GM06990 (cell line): ENCODE measurements at regions not wholly inside any gene's neighbourhood (a gene's known extent, or its start where the extent isn't known, plus 50 kb on each side); places are given as distances from the start of the nearest gene placed in this dataset.

Experiments used
- DNase-seq: peaks from one replicate; pipeline ENCODE4 v3.0.0-alpha.2; 2011; ENCODE audit not compliant: insufficient read length; ENCODE audit errors: extremely low read depth
- H3K27me3 ChIP-seq: replicated peaks from 2 replicates; pipeline ENCODE4 v1.6.0; 2011; ENCODE audit warnings: low read length; ENCODE audit not compliant: control insufficient read depth, insufficient read depth
- H3K36me3 ChIP-seq: 2 replicates; pipeline ENCODE4 v1.5.1; 2011; ENCODE audit warnings: low read length; ENCODE audit not compliant: control insufficient read depth, insufficient read depth
- H3K4me3 ChIP-seq: replicated peaks from 2 replicates; pipeline ENCODE4 v1.5.1; 2011; ENCODE audit warnings: low read depth, mild to moderate bottlenecking, control low read depth, low read length
- TF ChIP-seq, protein P1 (sequence below): IDR thresholded peaks from 2 replicates; pipeline ENCODE4 v1.5.1; 2011; ENCODE audit warnings: low read length, control low read depth, mild to moderate bottlenecking, inconsistent platforms; ENCODE audit not compliant: insufficient read depth, poor library complexity, severe bottlenecking

GRCh38 chr10:43902842-43903241, 254.2 kb upstream of the ZNF32 start:
- Histone ChIP-seq H3K27me3 (no peaks in the 10 kb centered on the region), H3K4me3 (no peak overlapping the region), H3K36me3 (no peaks in the 10 kb centered on the region)
- DNase-seq: no peak
- TF ChIP-seq, protein P1, sequence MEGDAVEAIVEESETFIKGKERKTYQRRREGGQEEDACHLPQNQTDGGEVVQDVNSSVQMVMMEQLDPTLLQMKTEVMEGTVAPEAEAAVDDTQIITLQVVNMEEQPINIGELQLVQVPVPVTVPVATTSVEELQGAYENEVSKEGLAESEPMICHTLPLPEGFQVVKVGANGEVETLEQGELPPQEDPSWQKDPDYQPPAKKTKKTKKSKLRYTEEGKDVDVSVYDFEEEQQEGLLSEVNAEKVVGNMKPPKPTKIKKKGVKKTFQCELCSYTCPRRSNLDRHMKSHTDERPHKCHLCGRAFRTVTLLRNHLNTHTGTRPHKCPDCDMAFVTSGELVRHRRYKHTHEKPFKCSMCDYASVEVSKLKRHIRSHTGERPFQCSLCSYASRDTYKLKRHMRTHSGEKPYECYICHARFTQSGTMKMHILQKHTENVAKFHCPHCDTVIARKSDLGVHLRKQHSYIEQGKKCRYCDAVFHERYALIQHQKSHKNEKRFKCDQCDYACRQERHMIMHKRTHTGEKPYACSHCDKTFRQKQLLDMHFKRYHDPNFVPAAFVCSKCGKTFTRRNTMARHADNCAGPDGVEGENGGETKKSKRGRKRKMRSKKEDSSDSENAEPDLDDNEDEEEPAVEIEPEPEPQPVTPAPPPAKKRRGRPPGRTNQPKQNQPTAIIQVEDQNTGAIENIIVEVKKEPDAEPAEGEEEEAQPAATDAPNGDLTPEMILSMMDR: no peak

DNA sequence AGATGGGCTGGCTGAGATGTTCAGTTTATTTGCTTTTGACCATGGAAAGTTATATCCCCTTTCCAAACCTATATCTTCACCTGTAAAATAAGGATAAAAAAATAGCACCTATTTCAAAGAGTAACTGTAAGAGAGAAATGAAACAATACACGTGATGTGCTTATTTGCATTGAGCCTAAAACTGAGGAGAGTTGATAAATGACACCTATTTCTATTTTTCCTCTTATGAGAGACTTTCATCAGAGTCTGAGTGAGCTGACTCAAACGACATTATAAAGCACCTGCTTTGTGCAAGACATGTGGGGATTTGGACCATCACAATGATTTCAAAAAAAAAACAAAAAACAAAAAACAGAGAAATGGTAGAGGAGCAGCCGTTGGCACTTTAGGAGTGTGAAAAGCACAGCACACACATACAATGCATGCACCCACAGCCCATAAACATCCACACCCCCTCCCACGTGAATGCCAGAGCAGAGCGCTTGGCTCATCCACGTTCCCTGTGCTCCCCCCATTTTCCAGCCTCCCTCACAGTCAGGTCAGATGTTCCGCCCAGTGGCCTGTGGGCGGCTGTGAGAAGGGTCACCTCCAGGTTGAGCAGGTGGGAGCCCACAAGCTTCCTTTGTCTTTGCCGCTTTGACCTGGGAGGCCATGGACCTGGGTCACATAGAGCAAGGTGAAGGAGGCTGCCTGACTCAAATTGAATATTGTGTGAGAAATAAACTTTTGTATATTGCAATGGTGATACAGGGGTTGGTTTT, 253.2 kb upstream of the ZNF32 start:
- Histone ChIP-seq H3K4me3 (no peak overlapping the region), H3K36me3 (no peaks in the 10 kb centered on the region), H3K27me3 (no peaks in the 10 kb centered on the region)
- DNase-seq: no peak
- TF ChIP-seq, protein P1: no peak

GRCh38 chr10:43901302-43901701, 252.6 kb upstream of the ZNF32 start:
- TF ChIP-seq, protein P1: no peak
- no peak for DNase-seq
- Histone ChIP-seq H3K4me3 (no peak overlapping the region), H3K27me3 (no peaks in the 10 kb centered on the region), H3K36me3 (no peaks in the 10 kb centered on the region)

- Histone ChIP-seq H3K4me3 (no peak overlapping the region), H3K36me3 (no peaks in the 10 kb centered on the region), H3K27me3 (no peaks in the 10 kb centered on the region)
- no peak for DNase-seq
- TF ChIP-seq, protein P1: no peak
Observed at GRCh38 chr10:43900571-43900970, 251.9 kb upstream of the ZNF32 start.

GRCh38 chr10:43899224-43899959, 250.7 kb upstream of the ZNF32 start:
- Histone ChIP-seq H3K27me3 (no peaks in the 10 kb centered on the region), H3K4me3 (no peak overlapping the region), H3K36me3 (no peaks in the 10 kb centered on the region)
- no peak for DNase-seq
- TF ChIP-seq, protein P1: no peak

GRCh38 chr10:43898592-43898991, 249.9 kb upstream of the ZNF32 start:
- no peaks in the 10 kb centered on the region for H3K36me3 ChIP-seq
- DNase-seq: no peak
- no peaks in the 10 kb centered on the region for H3K27me3 ChIP-seq
- H3K4me3 ChIP-seq: no peak overlapping the region
- TF ChIP-seq, protein P1: no peak
